Suprapubic skin (tissue), 3 donors: ENCODE measurements at regions not wholly inside any gene's neighbourhood (a gene's known extent, or its start where the extent isn't known, plus 50 kb on each side); places are given as distances from the start of the nearest gene placed in this dataset.
"Not testable (repeated sequence)": the region's sequence is repeated elsewhere in the genome, so short reads cannot be mapped to it uniquely, and the experiment has no call there.

Source experiments
- EP300 ChIP-seq: sonication (generic); formaldehyde crosslinking; IDR thresholded peaks from one replicate; pipeline ENCODE4 v1.6.1; 2017; ENCODE audit warnings: antibody characterized with exemption
- POLR2A ChIP-seq, 2 donors: fragments of 450-650 bp; IDR thresholded peaks; one replicate each; pipeline ENCODE4 v1.6.1; 2017; ENCODE audit warnings: antibody characterized with exemption in 2 of 2, mild to moderate bottlenecking in 2 of 2, moderate library complexity in 2 of 2
- TF ChIP-seq, protein P1 (sequence below), 2 donors: fragments of 200-600 bp in 1 of 2; fragments of 450-650 bp in 1 of 2; sonication (generic) in 1 of 2; IDR thresholded peaks; one replicate each; pipeline ENCODE4 v1.5.1; 2016 to 2019; ENCODE audit warnings: antibody characterized with exemption in 2 of 2, mild to moderate bottlenecking in 1 of 2, moderate library complexity in 1 of 2

DNA sequence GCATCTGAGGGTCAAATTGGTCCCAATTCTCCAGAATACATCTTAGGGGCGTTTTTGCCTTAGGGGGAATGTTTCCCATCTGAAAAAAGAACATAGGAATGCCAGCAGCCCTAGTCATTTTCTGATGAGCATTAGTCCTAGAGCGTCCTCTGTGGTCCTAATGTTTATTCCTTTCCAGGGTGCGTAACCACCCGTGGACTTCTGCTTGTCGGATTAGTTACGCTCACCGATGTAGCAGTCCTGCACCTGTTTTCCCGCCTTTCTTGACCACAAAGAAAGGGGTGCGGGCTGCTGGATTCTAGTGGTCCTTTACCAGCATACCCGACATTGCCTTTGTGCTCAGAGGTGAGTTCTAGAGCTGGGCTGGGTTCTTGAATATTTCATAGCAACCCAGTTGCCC is 91.3 kb upstream of the SMAD3 start:
- not testable (repeated sequence) for TF ChIP-seq EP300; POLR2A (IDR thresholded peaks at IDR 0.05)
- TF ChIP-seq, protein P1, sequence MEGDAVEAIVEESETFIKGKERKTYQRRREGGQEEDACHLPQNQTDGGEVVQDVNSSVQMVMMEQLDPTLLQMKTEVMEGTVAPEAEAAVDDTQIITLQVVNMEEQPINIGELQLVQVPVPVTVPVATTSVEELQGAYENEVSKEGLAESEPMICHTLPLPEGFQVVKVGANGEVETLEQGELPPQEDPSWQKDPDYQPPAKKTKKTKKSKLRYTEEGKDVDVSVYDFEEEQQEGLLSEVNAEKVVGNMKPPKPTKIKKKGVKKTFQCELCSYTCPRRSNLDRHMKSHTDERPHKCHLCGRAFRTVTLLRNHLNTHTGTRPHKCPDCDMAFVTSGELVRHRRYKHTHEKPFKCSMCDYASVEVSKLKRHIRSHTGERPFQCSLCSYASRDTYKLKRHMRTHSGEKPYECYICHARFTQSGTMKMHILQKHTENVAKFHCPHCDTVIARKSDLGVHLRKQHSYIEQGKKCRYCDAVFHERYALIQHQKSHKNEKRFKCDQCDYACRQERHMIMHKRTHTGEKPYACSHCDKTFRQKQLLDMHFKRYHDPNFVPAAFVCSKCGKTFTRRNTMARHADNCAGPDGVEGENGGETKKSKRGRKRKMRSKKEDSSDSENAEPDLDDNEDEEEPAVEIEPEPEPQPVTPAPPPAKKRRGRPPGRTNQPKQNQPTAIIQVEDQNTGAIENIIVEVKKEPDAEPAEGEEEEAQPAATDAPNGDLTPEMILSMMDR (IDR thresholded peaks at IDR 0.05) = not testable (repeated sequence)
